NCI-H2171 treated with DMSO at 0.1 percent for 48 hours (cell line): ENCODE measurements at regions not wholly inside any gene's neighbourhood (a gene's known extent, or its start where the extent isn't known, plus 50 kb on each side); places are given as distances from the start of the nearest gene placed in this dataset.
A peak's percentile ranks its signal among the peaks of the same experiment; 100 is the strongest.

Experiments
- DNase-seq: peaks from one replicate; lab custom pipeline; 2025; lab: John Stamatoyannopoulos, UW

DNA sequence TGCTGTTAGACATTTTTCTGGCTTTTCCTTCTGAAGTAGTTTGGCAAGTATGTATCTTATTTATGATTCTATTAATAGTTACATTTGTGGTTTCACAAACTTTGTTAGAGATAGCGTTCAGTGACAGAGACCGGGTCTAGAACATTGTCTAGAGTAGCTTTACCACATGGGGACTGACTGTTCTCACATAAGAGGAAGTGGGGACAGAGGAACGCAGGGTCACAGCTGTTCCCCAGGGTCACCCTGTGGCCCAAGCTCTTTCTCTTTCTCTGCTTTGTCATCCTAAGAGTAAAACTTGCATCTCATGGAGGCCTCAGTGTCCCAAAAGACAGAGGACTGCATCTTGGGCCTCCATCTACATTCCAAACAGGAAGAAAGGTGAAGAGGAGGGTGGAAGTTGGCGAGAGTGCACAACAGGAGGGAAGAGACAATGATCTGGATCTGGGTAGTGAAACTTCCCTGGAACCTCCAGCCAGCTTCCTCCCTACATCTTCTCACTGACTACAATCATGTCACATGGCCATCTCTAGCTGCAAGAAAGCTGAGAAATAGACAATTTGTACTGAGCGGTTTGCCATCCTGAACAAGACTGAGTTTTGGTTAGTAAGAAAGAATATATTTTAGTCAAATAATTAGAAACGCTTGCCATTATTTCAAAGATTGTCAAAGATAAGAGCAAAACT is 645.8 kb upstream of the ARID1B start:
- no peak for DNase-seq

DNA sequence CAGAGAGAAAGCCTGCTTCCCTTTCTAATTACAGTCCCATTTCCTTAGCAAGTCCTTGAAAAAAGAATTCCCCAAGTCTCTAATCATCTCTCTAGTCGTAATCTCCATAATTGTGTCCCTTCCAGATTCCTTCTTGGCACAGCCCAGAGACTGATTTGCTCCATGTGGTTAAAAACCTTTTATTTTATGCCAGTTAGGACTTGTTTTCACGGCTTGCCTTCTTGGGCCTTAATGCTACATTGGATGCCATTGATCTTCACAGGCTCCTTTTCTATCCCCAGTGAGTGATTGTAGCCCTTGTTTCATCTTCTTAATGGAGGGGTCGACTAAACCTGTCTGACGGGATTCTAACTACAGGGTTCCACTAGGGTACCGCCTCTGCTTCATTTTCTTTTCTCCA is 650.6 kb upstream of the ARID1B start:
- DNase-seq, result no peak

DNA sequence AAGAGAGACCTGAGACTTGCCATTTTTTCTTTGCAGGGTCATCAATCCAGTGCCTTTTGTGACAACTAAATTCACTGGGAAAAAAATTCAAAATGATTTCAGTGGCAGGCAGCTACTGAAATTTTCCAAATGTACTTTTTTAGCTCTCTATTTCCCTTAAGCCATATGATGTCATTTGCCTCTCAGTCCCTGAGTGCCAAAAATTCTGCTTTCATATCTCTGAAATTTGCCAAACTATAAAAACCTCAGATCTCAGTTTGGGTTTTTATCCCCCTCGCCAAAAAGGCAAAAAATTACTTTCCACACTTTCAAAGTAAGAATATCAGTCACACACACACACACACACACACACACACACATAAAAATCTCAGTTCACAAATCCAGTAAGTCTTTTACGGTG is 651.3 kb upstream of the ARID1B start:
- DNase-seq, result no peak

DNA sequence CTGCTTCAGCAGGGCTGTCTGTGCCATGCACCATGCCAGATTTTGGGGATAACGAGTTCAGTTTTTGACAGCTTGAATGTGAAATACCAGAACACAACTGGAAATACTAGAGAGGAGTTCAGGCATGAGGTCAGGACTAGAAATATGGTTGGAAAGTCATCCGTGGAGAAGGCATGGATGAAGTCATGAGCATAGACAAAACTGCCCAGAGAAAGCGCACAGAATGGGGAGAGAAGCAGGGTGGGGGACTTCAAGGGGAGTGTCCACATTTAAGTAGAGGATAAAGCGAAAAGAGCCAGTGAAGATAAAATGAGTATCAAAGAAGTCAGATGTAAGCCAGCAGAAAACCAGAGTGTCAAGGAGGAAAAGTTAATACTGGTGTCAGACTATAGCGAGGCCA is 653.4 kb upstream of the ARID1B start:
- no peak for DNase-seq

DNA sequence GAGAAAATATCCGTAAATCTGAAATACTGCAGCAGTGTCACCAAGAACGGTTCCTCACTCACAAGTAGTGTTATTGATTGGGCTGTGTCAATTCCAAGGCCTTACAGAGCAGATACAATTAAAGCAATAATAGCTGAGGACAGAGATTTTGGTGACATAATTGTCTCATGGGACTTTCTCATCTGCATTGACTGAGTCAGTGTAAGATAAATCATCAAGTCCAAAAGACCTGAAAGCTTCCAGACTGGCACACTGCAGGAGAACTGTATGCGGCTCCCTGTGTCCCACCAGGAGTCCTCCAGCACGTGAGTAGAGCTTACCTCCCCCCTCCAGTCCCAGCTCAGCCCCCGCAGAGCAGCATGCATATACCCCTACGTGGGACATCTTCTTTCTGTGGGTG is 655.2 kb upstream of the ARID1B start:
- DNase-seq, result no peak

DNA sequence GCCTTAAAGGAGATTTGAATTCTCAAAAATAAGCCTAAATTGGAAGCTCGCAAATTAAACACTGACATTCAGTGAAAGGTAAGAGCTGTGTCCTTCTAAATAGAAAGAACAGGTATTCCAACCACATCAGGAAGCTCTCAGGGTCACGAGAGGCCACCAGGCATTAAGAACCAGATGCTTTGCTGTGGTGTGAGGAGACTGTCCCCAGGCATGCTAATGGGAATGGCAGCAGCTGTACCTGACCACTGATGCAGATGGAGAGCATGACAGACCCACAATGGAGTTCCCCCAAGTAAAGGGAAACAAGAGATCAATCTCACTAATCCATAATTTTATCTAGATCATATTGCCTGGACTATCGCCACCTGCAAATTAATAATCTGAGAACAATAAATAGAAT is 658.9 kb upstream of the NOX3 start:
- DNase-seq, result no peak

DNA sequence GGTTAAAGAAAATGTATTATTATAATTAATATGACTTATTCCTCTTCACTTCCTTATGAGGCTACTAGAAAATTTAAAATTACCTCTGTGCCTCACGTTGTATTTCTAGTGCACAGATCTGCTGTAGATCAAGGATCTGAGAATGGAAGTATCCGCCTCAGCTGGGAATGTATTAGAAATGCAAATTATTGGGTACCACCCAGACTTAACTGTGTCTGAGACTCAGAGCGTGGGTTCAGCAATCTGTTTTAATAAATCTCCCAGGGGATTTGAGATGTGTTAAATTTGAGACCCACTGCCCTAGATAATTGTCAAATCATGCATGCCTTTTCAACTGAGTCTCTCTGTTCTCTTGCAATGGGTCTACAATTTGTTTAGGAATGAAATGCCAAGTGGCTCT is 658.0 kb upstream of the NOX3 start:
- DNase-seq, result peak; percentile 78

DNA sequence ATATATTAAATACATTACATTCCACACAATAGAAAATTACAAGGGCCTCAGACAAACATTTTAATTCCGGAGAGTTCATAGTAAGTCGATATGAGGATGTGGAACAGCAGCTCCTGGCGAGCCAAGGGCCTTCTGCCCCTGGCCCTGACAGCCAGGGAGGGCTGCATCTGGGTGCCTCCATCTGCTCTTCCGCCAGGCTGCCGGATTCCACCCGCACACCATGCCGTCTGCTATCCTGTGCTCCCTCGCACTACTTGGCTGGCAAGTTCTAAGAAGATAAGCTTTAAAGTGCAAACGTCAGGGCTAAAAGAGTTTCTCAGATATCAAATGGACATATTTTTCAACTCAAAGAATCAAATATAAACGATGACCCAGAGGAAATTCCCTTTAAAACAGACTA is 656.3 kb upstream of the NOX3 start:
- peak; percentile 88 for DNase-seq

DNA sequence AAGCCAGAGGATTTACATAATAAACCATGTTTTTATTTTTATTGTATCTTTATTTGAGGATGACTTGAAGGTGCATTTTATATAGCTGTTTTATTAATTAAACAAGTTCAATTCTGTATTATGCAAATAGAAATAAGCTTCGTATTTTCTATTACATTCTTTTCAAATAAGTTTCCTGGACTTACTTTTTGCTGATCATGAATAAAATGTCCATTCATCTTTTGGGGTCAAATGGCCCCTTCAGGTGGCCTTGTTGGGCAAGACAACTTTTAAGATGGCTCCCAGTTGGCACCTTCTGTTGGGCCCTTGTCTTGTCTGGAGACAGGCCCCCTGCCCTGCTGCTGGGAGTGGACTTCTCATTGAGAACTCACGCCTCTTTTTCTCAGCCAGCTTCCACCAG is 654.6 kb upstream of the NOX3 start:
- DNase-seq, result no peak

DNA sequence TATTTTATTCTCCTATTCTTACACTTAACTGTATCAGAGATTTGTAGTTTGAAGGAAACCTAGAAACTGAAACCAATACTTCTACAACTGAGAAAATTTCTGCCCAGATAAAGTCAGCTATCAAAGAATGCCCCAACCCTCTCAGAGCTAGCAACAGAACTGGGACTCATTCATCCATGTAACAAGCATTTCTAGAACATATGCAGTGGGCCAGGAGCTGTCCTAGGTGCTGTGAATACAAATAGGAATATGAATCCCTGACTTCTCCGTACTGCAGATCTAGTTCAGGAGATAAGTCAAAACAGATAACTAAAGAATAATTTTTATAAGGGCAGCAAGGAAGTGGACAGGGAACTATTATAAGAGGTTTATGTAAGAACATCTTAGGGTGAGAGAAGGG is 654.1 kb upstream of the NOX3 start:
- DNase-seq, result peak; percentile 20

DNA sequence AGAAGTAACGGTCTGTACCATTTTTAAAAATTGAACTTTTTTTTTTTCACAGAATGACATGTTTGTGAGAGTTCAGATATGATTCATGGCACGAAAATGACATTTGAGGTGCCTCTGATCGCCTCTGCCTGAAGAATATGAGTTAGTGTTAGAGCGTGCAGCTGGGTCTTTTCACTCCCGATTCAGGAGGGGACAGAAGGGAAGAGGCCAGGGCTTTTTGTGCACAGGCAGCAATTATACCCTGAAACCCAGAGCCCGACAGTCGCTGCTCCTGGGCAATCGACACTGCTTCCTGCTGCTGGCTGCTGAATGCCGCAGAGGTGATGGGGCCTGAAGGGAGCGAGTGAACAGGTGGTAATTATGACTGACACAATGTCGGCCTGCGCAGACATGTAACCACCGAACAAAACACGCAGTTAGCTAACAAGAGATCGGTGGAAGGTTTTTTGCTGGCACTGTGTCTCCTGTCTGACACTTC is 652.0 kb upstream of the NOX3 start:
- peak; percentile 96 for DNase-seq

DNA sequence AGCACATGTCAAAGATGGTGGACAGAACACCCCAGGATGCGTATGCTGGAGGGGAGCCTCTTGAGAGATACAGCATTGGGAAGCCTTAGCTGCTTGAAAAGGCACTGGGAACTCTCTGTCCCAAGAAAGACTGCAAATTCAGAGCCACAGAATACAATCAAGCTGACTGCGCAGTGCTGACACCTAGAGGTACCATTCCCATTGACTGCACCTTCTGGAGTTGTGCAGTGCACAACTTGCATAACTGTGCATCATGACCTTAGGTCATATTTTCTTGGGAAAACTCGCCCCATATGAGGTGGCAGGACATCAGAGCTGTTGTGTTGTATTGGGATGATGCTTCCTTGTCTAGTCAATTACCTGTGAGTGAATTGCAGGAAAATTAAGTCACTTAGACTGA is 646.5 kb upstream of the NOX3 start:
- DNase-seq, result no peak

DNA sequence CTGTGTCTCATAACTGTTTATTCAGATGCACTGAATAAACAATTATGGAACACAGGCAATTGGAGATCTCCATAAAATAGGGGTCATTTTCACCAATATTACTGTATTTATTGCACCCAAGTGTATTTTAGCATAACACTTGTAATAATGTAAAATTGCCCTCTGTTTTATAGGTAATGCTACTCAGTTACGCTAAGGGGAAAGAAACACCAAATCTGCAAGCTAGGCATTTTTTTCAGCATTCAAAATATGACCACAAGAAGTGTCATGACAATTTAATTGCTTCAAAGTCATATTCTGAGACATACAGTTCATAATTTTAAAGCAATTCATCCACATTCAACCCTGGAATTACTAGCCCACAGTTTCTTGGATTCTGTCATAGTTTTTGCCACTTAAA is 643.2 kb upstream of the NOX3 start:
- no peak for DNase-seq

DNA sequence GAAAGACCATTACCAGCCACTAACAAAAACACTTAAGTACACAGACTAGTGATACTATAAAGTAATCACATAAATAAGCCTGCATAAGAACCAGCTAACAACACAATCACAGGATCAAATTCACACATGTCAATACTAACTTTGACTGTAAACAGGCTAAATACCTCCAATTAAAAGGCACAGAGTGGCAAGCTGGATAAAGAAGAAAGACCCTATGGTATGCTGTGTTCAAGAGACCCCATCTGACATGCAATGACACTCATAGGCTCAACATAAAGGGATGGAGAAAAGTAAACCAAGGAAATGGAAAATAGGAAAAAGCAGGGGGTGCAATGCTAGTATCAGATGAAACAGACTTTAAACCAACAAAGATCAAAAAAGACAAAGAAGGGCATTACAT is 631.8 kb upstream of the NOX3 start:
- DNase-seq, result no peak

DNA sequence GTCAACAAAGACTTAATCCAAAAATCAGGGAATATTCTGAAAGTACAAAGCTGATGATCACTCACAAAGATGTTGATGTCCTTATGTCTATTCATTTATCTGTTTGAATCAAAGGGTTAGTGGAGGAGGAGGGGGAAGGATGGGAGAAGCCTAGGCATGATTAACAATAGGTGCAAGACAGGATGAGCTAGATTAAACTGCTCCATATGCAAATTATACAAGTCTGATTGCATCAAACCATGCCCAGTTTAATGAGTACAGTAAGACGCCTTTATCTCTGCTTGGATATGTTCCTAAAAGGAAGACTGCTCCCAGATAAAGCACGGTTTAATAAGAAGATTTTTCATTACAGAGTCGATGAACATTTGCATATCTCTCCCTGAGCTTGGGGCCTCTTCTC is 626.4 kb upstream of the NOX3 start:
- DNase-seq, result no peak

DNA sequence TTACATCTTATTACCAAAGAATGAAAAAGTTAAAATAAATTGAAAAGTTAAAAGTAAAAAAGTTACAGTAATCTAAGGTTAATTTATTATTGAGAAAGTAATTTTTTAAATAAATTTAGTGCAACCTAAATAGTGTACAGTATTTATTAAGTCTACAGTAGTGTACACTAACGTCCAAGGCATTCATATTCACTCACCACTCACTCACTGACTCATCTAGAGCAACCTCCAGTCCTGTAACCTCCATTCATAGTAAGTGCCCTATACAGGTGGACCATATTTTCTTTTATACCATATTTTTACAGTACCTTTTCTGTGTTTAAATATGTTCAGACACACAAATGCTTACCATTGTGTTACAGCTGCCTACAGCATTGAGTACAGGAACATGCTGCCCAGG is 624.7 kb upstream of the NOX3 start:
- no peak for DNase-seq

DNA sequence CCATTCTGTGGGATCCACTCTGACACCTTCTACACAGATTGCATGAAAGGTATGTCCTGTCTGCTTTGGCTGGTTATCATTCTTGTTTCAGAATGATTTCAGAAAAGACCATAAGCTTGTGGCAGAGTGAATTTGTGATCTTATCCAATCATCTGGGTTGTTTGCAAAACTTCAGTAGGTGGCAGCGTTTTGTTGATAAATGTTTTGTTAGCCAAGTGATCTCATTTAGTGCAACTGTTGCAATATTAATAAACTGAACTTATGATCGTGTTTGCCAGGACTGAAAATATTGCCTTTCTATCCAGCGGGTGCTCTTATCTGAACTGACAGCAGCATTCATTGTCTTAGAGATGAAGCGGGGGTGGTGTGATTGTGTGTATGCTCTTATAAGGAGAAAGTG is 613.2 kb upstream of the NOX3 start:
- DNase-seq, result peak; percentile 33

DNA sequence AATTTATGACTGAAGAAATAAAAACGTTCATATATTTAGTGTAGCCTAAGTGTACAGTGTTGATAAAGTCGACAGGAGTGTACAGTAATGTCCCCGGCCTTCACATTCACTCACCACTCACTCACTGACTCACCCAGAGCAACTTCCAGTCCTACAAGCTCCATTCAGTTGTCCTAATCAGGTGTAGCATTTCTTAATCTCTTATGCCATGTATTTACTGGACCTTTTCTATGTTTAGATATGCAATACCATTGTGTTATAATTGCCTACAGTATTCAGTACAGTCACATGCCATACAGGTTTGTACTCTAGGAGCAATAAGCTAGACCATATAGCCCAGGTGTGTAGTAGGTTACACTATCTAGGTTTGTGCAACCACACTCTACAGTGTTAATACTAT is 610.2 kb upstream of the NOX3 start:
- DNase-seq, result no peak

DNA sequence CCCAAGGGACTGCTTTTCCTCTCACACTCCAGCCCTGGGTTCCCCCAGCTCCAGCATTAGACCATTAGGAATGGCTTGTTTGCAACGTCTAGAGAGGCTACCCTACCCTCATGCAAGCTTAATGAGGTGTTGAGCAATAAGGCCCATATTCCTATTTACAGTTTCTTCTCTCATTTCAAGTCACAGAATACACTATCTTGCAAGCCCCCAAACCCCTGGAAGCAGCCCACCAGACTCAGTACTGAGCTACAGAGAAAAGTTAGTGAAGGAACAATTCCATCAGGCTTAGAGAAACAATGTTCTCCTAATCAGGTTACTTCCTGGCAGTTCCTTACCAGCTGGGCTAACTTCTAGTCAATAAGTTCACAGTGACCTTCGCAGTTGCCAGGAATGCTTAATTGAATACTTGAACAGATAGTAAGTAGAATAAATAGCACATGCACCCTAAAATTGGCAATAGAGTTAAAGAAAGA is 606.5 kb upstream of the NOX3 start:
- no peak for DNase-seq

DNA sequence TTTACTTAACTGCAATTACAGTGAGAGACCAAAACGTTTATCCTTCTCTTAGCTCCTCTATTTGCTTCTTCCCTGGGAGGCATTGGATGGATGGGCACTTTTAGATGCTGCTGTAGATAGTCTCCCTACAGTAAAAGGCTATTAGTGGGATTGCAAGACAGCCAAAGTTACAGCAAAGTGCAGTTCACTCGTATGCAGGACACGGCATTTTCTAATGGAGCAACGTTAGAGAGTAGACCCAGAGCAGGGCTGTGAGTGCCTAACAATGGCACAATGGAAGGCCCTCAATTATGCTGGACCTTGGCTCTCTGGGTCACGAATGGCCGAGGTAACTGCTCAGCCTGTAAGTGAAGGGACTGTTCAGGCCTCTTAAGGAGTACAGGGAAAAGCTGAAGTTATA is 605.8 kb upstream of the NOX3 start:
- DNase-seq, result no peak

DNA sequence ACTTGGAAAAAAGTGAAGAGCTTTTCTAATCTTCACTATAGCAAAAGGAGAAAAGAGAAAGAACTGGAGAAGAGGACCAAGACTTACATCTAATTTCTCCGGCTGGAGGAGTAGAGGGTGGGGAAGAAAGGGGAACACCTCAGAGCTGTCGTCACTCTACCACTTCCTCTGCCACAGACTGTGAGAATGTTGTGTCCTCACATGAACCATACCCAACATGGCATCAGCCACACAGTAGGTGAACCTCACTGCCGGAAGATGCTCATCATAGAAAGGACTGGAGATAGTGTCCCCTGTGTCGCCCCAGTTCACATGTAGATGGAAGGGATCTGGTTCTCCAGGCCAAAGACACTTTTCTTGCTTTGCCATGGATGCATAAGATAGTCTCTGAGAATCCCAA is 604.4 kb upstream of the NOX3 start:
- DNase-seq, result no peak

DNA sequence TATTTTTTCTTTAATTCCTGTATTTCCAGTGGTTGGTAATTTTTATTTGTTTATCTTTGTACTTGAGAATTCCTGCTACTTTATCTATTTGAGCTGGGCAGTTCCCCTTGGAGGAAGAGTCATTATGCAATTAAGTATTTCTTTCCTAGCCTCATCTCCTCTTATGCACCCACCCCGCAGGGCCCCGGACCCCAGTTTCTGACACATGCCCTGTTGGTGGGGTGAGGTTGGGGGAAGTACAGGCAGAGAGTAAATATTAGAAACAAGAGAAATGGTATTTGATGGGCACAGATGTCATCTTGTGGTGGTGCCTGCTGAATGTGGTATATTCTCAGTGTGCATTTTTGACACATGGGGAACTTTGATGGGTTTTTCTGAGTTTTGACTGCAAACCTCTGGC is 602.7 kb upstream of the NOX3 start:
- no peak for DNase-seq

DNA sequence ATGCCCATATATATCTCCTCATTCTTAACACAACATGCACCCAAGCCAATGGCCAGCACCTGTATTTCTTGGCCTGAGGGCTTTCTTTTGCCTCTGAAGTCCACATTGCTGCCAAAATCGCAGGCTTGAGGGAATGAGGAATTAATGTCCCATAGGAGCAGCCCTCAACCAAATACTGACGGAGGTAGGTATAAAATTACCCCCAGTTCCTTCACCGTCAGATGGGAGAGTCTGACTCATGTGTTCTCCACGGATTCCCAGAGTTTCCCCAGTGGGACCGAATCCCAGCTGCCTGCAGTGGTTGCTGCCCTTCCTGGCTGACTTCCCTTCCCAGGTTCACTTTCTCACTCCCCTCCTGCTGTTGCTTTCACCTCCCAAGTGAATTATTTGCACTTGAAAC is 602.2 kb upstream of the NOX3 start:
- peak; percentile 81 for DNase-seq

DNA sequence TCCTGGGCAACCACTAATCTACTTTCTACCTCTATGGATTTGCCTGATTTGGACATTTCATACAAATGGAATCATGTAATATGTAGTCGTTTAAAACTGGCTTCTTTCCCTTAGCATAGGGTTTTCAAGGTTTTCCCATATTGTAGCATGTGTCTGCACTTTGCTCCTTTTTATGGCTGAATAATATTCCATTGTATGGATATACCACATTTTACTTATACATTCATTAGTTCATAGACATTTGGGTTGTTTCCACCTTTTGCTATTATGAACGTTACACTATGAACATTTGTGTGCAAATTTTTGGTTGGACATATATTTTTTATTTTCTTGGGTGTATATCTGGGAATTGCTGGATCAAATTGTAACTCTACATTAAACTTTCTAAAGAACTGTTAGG is 600.4 kb upstream of the NOX3 start:
- no peak for DNase-seq

DNA sequence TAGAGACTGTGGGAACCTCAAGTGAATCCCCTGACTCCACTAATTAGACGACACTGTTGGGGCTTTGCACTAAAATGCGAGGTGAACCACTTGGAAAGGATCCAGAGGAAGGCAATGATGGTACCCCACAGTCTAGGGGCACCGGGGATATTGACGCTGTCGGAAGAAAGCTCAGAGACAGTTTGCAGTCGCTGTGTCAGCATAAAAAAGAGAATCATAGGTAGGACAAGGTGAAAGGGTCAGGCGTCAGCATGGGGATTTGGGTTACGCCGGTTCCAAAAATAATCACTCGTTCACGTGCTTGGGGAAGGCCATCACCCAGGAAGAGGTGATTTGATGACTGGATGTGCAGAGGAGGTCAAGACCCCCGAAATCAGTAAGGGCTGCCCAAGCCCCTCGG is 598.0 kb upstream of the NOX3 start:
- no peak for DNase-seq
